ENCODE measurements at regions not wholly inside any gene's neighbourhood (a gene's known extent, or its start where the extent isn't known, plus 50 kb on each side); places are given as distances from the start of the nearest gene placed in this dataset.

GRCh38 chr1:228839656-228840055 lies 104.4 kb downstream of the RHOU start:
- TF ChIP-seq CTCF (IDR thresholded peaks at IDR 0.05) (no peak), POLR2A (IDR thresholded peaks at IDR 0.05) (no peak)
